ENCODE measurements at regions not wholly inside any gene's neighbourhood (a gene's known extent, or its start where the extent isn't known, plus 50 kb on each side); places are given as distances from the start of the nearest gene placed in this dataset.

DNA sequence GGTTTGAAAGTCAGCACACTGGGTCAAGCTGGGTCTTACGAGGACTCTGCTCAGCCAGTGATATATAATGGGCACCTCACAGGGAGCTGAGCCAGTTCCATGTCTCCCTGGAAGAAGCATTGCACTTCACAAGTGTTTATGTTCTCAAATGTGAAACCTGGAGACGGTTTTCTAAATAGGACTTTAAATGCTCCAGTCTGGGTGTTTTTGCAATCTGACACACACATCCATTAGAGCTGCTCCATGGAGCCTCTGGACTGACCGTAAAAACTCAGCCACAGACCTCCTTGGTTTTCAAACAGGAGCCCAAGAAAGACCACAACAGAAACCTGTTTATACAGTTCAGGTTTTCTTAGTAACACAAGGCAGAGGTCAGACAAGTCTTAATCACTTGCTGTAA is 201.3 kb upstream of the LRIG1 start:
- no peak for DNase-seq (ENCODE audit: extremely low spot score in 2 of 2)
- Histone ChIP-seq H3K4me1 (no peaks in the 10 kb centered on the region), H3K9me3 (no peaks in the 10 kb centered on the region), H3K27ac (no peak overlapping the region), H3K4me3 (no peak overlapping the region), H3K27me3 (no peaks in the 10 kb centered on the region), H3K36me3 (no peaks in the 10 kb centered on the region)
- no peak for TF ChIP-seq POLR2A (IDR thresholded peaks at IDR 0.05)
- TF ChIP-seq, protein P1, sequence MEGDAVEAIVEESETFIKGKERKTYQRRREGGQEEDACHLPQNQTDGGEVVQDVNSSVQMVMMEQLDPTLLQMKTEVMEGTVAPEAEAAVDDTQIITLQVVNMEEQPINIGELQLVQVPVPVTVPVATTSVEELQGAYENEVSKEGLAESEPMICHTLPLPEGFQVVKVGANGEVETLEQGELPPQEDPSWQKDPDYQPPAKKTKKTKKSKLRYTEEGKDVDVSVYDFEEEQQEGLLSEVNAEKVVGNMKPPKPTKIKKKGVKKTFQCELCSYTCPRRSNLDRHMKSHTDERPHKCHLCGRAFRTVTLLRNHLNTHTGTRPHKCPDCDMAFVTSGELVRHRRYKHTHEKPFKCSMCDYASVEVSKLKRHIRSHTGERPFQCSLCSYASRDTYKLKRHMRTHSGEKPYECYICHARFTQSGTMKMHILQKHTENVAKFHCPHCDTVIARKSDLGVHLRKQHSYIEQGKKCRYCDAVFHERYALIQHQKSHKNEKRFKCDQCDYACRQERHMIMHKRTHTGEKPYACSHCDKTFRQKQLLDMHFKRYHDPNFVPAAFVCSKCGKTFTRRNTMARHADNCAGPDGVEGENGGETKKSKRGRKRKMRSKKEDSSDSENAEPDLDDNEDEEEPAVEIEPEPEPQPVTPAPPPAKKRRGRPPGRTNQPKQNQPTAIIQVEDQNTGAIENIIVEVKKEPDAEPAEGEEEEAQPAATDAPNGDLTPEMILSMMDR (IDR thresholded peaks at IDR 0.05): no peak
- TF ChIP-seq POLR2AphosphoS5 (IDR thresholded peaks at IDR 0.05; ENCODE audit: insufficient read depth in 1 of 2, low read depth in 1 of 2): no peak
- intact Hi-C loops (cut with DNase I): no loop called here

DNA sequence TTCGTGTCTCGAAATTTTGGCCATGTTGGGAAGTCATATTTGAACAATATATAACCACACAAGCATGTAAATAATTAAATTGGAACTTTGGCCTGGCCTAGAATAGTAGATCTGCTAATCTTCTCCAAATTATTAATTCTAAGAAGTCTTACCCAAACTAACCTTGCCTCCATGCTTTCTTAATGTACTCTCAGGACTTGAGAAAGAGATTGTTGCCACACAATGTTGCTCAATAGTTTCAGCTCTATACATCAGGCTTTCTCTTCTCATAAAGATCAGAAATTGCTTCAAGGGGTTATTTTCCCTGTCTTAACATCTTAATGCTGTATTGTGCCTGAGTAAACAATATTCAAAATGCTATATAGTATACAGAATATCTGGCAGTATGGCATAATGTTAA is 202.7 kb upstream of the LRIG1 start:
- no peaks in the 10 kb centered on the region for H3K36me3 ChIP-seq
- no peaks in the 10 kb centered on the region for H3K9me3 ChIP-seq
- TF ChIP-seq POLR2AphosphoS5 (IDR thresholded peaks at IDR 0.05; ENCODE audit: insufficient read depth in 1 of 2, low read depth in 1 of 2) (no peak), POLR2A (IDR thresholded peaks at IDR 0.05) (no peak)
- TF ChIP-seq, protein P1 (IDR thresholded peaks at IDR 0.05): no peak
- H3K27me3 ChIP-seq: no peaks in the 10 kb centered on the region
- no peaks in the 10 kb centered on the region for H3K4me1 ChIP-seq
- H3K27ac ChIP-seq: no peak overlapping the region
- no peak for DNase-seq (ENCODE audit: extremely low spot score in 2 of 2)
- intact Hi-C loops (cut with DNase I): no loop called here
- H3K4me3 ChIP-seq: no peak overlapping the region

- no peaks in the 10 kb centered on the region for H3K36me3 ChIP-seq
- intact Hi-C loops (cut with DNase I): no loop called here
- TF ChIP-seq, protein P1 (IDR thresholded peaks at IDR 0.05): no peak
- TF ChIP-seq POLR2AphosphoS5 (IDR thresholded peaks at IDR 0.05; ENCODE audit: insufficient read depth in 1 of 2, low read depth in 1 of 2) (no peak), POLR2A (IDR thresholded peaks at IDR 0.05) (no peak)
- no peak overlapping the region for H3K27ac ChIP-seq
- H3K9me3 ChIP-seq: no peaks in the 10 kb centered on the region
- no peak overlapping the region for H3K4me3 ChIP-seq
- no peak for DNase-seq (ENCODE audit: extremely low spot score in 2 of 2)
- no peaks in the 10 kb centered on the region for H3K4me1 ChIP-seq
- H3K27me3 ChIP-seq: no peaks in the 10 kb centered on the region
These were observed 204.3 kb upstream of the LRIG1 start for GRCh38 chr3:66705076-66705475.

DNA sequence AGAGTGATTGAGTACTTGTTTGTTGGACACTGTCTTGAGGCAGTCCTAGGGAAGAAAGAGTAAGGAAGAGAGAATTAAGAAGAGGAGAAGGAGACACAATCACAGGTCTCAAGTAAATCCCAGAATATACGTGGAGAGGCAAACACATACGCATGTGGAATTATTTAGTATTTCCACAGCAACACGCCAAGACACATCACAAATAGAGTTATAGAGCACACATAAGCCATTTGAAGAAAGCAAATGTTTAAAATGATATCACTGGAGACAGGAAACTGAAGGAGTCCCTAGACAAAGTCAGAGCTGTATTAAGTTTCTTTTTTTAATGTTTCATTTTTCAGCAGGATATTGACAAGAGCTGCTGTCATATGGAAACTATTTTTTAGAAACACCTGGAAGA is 206.1 kb upstream of the LRIG1 start:
- DNase-seq (ENCODE audit: extremely low spot score in 2 of 2): no peak
- H3K36me3 ChIP-seq: no peaks in the 10 kb centered on the region
- intact Hi-C loops (cut with DNase I): no loop called here
- TF ChIP-seq POLR2AphosphoS5 (IDR thresholded peaks at IDR 0.05; ENCODE audit: insufficient read depth in 1 of 2, low read depth in 1 of 2) (no peak), POLR2A (IDR thresholded peaks at IDR 0.05) (no peak)
- TF ChIP-seq, protein P1 (IDR thresholded peaks at IDR 0.05): no peak
- no peaks in the 10 kb centered on the region for H3K9me3 ChIP-seq
- H3K27ac ChIP-seq: no peak overlapping the region
- no peaks in the 10 kb centered on the region for H3K27me3 ChIP-seq
- H3K4me1 ChIP-seq: no peaks in the 10 kb centered on the region
- H3K4me3 ChIP-seq: no peak overlapping the region

GRCh38 chr3:66709532-66709931 is 208.7 kb upstream of the LRIG1 start:
- H3K9me3 ChIP-seq: no peaks in the 10 kb centered on the region
- no peak for TF ChIP-seq POLR2AphosphoS5 (IDR thresholded peaks at IDR 0.05; ENCODE audit: insufficient read depth in 1 of 2, low read depth in 1 of 2)
- TF ChIP-seq, protein P1 (IDR thresholded peaks at IDR 0.05): no peak
- TF ChIP-seq POLR2A (IDR thresholded peaks at IDR 0.05): no peak
- no peak overlapping the region for H3K4me3 ChIP-seq
- no peak for DNase-seq (ENCODE audit: extremely low spot score in 2 of 2)
- intact Hi-C loops (cut with DNase I): no loop called here
- H3K4me1 ChIP-seq: no peaks in the 10 kb centered on the region
- H3K27ac ChIP-seq: no peak overlapping the region
- H3K27me3 ChIP-seq: no peaks in the 10 kb centered on the region
- no peaks in the 10 kb centered on the region for H3K36me3 ChIP-seq
